ENCODE measurements at regions not wholly inside any gene's neighbourhood (a gene's known extent, or its start where the extent isn't known, plus 50 kb on each side); places are given as distances from the start of the nearest gene placed in this dataset.

GRCh38 chr2:104410136-104410535 is 443.8 kb upstream of the POU3F3 start:
- H2BK15ac ChIP-seq (ENCODE audit: low read depth, low read length) = no peak overlapping the region
- H3K4me1 Mint-ChIP-seq = peaks cover 13 to 20% of the 10 kb centered on the region in 2 experiments

More at GRCh38 chr2:104410136-104410535, 443.8 kb upstream of the POU3F3 start:
- Histone ChIP-seq H2AK5ac (ENCODE audit: insufficient read length, low read length) (no peak overlapping the region), H4K5ac (ENCODE audit: insufficient read length, low read depth, low read length) (no peak overlapping the region), H3K79me2 (ENCODE audit: insufficient read depth, low read length) (no peaks in the 10 kb centered on the region), H3K9me3 (ENCODE audit: control insufficient read depth, low read depth, low read length) (no peaks in the 10 kb centered on the region), H3K23ac (ENCODE audit: insufficient read length, low read depth, low read length) (no peak overlapping the region), H3K23me2 (ENCODE audit: insufficient read length, low read depth, low read length, poor library complexity, severe bottlenecking) (no peaks in the 10 kb centered on the region), H3K14ac (ENCODE audit: insufficient read depth, low read length) (no peak overlapping the region), H3K18ac (ENCODE audit: insufficient read length, low read depth, low read length) (no peak overlapping the region), H3K27me3 (ENCODE audit: insufficient read depth, low read length) (no peaks in the 10 kb centered on the region), H3K4me2 (ENCODE audit: insufficient read depth, insufficient read length, low read length) (no peak overlapping the region), H2AFZ (ENCODE audit: low read length) (no peak overlapping the region), H3K56ac (ENCODE audit: insufficient read length, low read depth, low read length) (no peak overlapping the region), H3T11ph (ENCODE audit: low read length) (no peak overlapping the region), H4K8ac (replicated peaks; ENCODE audit: insufficient read length, low read depth, low read length) (no peak overlapping the region), H3K9ac (ENCODE audit: extremely low read depth, insufficient read length, low read length) (no peak overlapping the region), H3K4ac (ENCODE audit: low read depth, low read length) (no peak overlapping the region), H3K79me1 (ENCODE audit: insufficient read depth, low read depth, low read length, poor library complexity, severe bottlenecking) (no peaks in the 10 kb centered on the region), H2BK5ac (ENCODE audit: insufficient read length, low read length) (no peak overlapping the region), H2BK12ac (ENCODE audit: insufficient read length, low read depth, low read length) (no peak overlapping the region), H4K20me1 (ENCODE audit: control insufficient read depth, insufficient read depth, insufficient read length) (no peaks in the 10 kb centered on the region), H4K91ac (ENCODE audit: insufficient read length, low read depth, low read length) (no peak overlapping the region), H3K27ac (ENCODE audit: insufficient read length, low read depth, low read length) (no peak overlapping the region), H2BK120ac (ENCODE audit: low read depth, low read length, poor library complexity, severe bottlenecking) (no peak overlapping the region), H2BK20ac (ENCODE audit: low read depth, low read length, poor library complexity, severe bottlenecking) (no peak overlapping the region), H3K4me1 (ENCODE audit: insufficient read depth, low read length) (peaks cover 2% of the 10 kb centered on the region; the same call in 1 of the 2 replicates)
- WGBS (ENCODE audit: extremely low coverage, insufficient read length, low lambda C conversion rate) = no CpG with 5 or more reads among the region's 3 CpGs
- Mint-ChIP-seq H3K27ac (no peak overlapping the region), H3K9me3 (no peaks in the 10 kb centered on the region; a peak in 1 of 5 replicates), H3K4me3 (no peak overlapping the region), H3K36me3 (ENCODE audit: insufficient read depth in 1 of 3, low read depth in 3 of 3) (no peaks in the 10 kb centered on the region), H3K27me3 (ENCODE audit: low read depth) (no peaks in the 10 kb centered on the region)
- TF ChIP-seq, protein P1, sequence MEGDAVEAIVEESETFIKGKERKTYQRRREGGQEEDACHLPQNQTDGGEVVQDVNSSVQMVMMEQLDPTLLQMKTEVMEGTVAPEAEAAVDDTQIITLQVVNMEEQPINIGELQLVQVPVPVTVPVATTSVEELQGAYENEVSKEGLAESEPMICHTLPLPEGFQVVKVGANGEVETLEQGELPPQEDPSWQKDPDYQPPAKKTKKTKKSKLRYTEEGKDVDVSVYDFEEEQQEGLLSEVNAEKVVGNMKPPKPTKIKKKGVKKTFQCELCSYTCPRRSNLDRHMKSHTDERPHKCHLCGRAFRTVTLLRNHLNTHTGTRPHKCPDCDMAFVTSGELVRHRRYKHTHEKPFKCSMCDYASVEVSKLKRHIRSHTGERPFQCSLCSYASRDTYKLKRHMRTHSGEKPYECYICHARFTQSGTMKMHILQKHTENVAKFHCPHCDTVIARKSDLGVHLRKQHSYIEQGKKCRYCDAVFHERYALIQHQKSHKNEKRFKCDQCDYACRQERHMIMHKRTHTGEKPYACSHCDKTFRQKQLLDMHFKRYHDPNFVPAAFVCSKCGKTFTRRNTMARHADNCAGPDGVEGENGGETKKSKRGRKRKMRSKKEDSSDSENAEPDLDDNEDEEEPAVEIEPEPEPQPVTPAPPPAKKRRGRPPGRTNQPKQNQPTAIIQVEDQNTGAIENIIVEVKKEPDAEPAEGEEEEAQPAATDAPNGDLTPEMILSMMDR (conservative IDR thresholded peaks at IDR 0.05) = no peak
- no peak for DNase-seq

All from H9 (cell line).